Spleen (tissue), 7 donors: ENCODE measurements at regions not wholly inside any gene's neighbourhood (a gene's known extent, or its start where the extent isn't known, plus 50 kb on each side); places are given as distances from the start of the nearest gene placed in this dataset.

Source experiments
- CTCF ChIP-seq, 11 experiments: fragments of 200-600 bp in 7 of 11; fragments of 450-650 bp in 4 of 11; sonication (generic) in 4 of 11; IDR thresholded peaks in 8 of 11; conservative IDR thresholded peaks in 3 of 11; 1 replicate in 7 of 11; 2 replicates in 4 of 11; pipeline versions ENCODE4 v1.4.0 to v1.8.0; 2016 to 2021; ENCODE audit warnings: antibody characterized with exemption in 11 of 11, inconsistent platforms in 4 of 11, mild to moderate bottlenecking in 1 of 11
- POLR2A ChIP-seq, 3 donors: fragments of 450-650 bp; IDR thresholded peaks; one replicate each; pipeline ENCODE4 v1.5.1; 2017; ENCODE audit warnings: antibody characterized with exemption in 3 of 3, mild to moderate bottlenecking in 1 of 3
- POLR2AphosphoS5 ChIP-seq, 3 donors: sonication (generic); formaldehyde crosslinking; IDR thresholded peaks; one replicate each; pipeline ENCODE4 v1.5.1; 2017; ENCODE audit warnings: antibody characterized with exemption in 3 of 3
- donor health status: DM: no; HTN: no; CAD: no; lungs with moderate emphysema.
- donor health status: DM: no; HTN: no; CAD: no.
- donor health status: DM: no; HTN: no; CAD: no.

GRCh38 chr12:111202237-111202915, 166.5 kb downstream of the PHETA1 start:
- TF ChIP-seq CTCF (IDR thresholded peaks at IDR 0.05 in 8 of 11, conservative IDR thresholded peaks at IDR 0.05 in 3 of 11) (no peak), POLR2A (IDR thresholded peaks at IDR 0.05) (no peak), POLR2AphosphoS5 (IDR thresholded peaks at IDR 0.05) (no peak)
